ENCODE measurements at regions not wholly inside any gene's neighbourhood (a gene's known extent, or its start where the extent isn't known, plus 50 kb on each side); places are given as distances from the start of the nearest gene placed in this dataset.

- DNase-seq: no peak
Observed at GRCh38 chr2:41903474-41904135, 144.2 kb upstream of the PKDCC start.

- DNase-seq: no peak
Observed at GRCh38 chr2:41904459-41904858, 143.4 kb upstream of the PKDCC start.

- no peak for DNase-seq
Observed at GRCh38 chr2:41905597-41906337, 142.1 kb upstream of the PKDCC start.

- DNase-seq: no peak
Observed at GRCh38 chr2:41906338-41906725, 141.5 kb upstream of the PKDCC start.

- no peak for DNase-seq
Observed at GRCh38 chr2:41907141-41907540, 140.7 kb upstream of the PKDCC start.

GRCh38 chr2:41907771-41908207 is 140.0 kb upstream of the PKDCC start:
- no peak for DNase-seq

GRCh38 chr2:41908349-41908748 is 139.5 kb upstream of the PKDCC start:
- DNase-seq: no peak

- no peak for DNase-seq
Observed at GRCh38 chr2:41909584-41909983, 138.2 kb upstream of the PKDCC start.

- DNase-seq: no peak
Observed at GRCh38 chr2:41910126-41910525, 137.7 kb upstream of the PKDCC start.

- no peak for DNase-seq
Observed at GRCh38 chr2:41911033-41911432, 136.8 kb upstream of the PKDCC start.

- DNase-seq: no peak
Observed at GRCh38 chr2:41912337-41912736, 135.5 kb upstream of the PKDCC start.

GRCh38 chr2:41912776-41913175 is 135.0 kb upstream of the PKDCC start:
- DNase-seq: no peak

- DNase-seq: no peak
Observed at GRCh38 chr2:41913311-41913710, 134.5 kb upstream of the PKDCC start.

GRCh38 chr2:41913921-41914609 is 133.8 kb upstream of the PKDCC start:
- DNase-seq: no peak

- no peak for DNase-seq
Observed at GRCh38 chr2:41914936-41915335, 132.9 kb upstream of the PKDCC start.

GRCh38 chr2:41916177-41916576 is 131.6 kb upstream of the PKDCC start:
- no peak for DNase-seq

GRCh38 chr2:41917587-41917986 is 130.2 kb upstream of the PKDCC start:
- no peak for DNase-seq

- DNase-seq: no peak
Observed at GRCh38 chr2:41919135-41919534, 128.7 kb upstream of the PKDCC start.

- DNase-seq: no peak
Observed at GRCh38 chr2:41920181-41920580, 127.6 kb upstream of the PKDCC start.

- DNase-seq: no peak
Observed at GRCh38 chr2:41920812-41921211, 127.0 kb upstream of the PKDCC start.

- no peak for DNase-seq
Observed at GRCh38 chr2:41922177-41922576, 125.6 kb upstream of the PKDCC start.

- no peak for DNase-seq
Observed at GRCh38 chr2:41923156-41923786, 124.5 kb upstream of the PKDCC start.

GRCh38 chr2:41924024-41924423 is 123.8 kb upstream of the PKDCC start:
- no peak for DNase-seq
